ENCODE measurements at regions not wholly inside any gene's neighbourhood (a gene's known extent, or its start where the extent isn't known, plus 50 kb on each side); places are given as distances from the start of the nearest gene placed in this dataset.

- no peak for TF ChIP-seq USF2 (IDR thresholded peaks at IDR 0.05; ENCODE audit: borderline replicate concordance, low read depth, low read length)
- no peak for TF ChIP-seq CTCF (IDR thresholded peaks at IDR 0.05)
- TF ChIP-seq EZH2phosphoT487 (IDR thresholded peaks at IDR 0.05; ENCODE audit: borderline replicate concordance, low read depth) = no peak
- no peak for TF ChIP-seq SMC3 (IDR thresholded peaks at IDR 0.05; ENCODE audit: low read depth, low read length)
- no peak for TF ChIP-seq POLR2AphosphoS5 (IDR thresholded peaks at IDR 0.05; ENCODE audit: low read depth, low read length)
- TF ChIP-seq YY1 (IDR thresholded peaks at IDR 0.05; ENCODE audit: low read depth) = no peak
- no peak for TF ChIP-seq REST (IDR thresholded peaks at IDR 0.05; ENCODE audit: low read depth, low read length)
- no peak for TF ChIP-seq TAF1 (IDR thresholded peaks at IDR 0.05; ENCODE audit: borderline replicate concordance, low read depth, low read length)
- TF ChIP-seq NRF1 (IDR thresholded peaks at IDR 0.05; ENCODE audit: low read depth, low read length) = no peak
Measured at GRCh38 chr11:22479208-22479607, 141.0 kb downstream of the SLC17A6 start.

All from SK-N-SH (cell line).